Renal pelvis (tissue), 1 donor: ENCODE measurements at regions not wholly inside any gene's neighbourhood (a gene's known extent, or its start where the extent isn't known, plus 50 kb on each side); places are given as distances from the start of the nearest gene placed in this dataset.
"Not testable (repeated sequence)": the region's sequence is repeated elsewhere in the genome, so short reads cannot be mapped to it uniquely, and the experiment has no call there.

Experiments used
- DNase-seq: peaks from one replicate; pipeline ENCODE4 v3.0.0-alpha.2; 2013

DNA sequence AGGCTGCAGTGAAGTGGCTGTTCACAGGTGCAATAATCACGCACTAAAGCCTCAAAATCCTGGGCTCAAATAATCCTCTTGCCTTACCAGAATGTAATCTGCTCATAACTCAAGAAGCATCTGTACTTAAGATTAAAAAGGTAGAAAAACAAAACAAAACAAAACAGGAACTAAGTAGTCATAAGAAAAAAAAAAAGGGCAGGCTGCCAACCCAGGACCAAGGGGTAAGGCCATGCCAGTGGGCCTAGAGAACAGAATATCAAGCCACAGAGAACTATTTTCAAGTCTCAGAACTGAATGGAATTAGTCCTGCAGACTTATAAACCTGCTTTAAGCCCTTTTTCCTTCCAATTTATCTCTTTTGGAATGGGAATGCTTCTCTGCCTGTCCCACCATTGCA, 64.8 kb upstream of the TBC1D3K start:
- DNase-seq = no peak

DNA sequence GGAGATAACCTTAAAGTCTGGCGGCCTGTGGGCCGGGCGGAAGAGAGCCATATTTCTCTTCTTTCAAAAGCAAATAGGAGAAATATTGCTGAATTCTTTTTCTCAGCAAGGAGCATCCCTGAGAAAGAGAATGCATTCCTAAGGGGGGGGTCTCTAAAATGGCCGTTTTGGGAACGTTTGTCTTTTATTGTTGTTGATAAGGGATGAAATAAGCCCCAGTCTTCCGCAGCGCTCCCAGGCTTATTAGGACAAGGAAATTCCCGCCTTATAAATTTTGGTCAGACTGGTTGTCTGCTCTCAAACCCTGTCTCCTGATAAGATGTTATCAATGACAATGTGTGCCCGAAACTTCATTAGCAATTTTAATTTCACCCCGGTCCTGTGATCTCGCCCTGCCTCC, 65.8 kb upstream of the TBC1D3K start:
- DNase-seq = not testable (repeated sequence)

DNA sequence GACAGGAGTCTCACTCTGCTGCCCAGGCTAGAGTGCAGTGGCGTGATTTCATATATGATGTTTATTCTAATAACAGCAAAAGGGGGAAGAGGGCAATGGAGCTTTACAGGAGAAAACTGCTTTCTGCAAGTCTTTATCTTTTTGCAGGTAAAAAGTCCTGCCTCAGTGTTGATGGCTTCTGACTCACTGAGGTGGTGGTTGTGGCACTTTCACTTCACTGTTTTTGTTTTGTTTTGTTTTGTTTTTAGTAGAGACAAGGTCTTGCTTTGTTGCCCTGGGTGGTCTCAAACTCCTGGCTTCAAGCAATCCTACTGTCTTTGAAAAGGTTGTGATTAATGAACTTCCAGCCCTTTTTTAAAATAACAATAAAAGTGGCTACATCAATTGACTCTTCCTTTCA, 68.0 kb upstream of the TBC1D3K start:
- DNase-seq = no peak

DNA sequence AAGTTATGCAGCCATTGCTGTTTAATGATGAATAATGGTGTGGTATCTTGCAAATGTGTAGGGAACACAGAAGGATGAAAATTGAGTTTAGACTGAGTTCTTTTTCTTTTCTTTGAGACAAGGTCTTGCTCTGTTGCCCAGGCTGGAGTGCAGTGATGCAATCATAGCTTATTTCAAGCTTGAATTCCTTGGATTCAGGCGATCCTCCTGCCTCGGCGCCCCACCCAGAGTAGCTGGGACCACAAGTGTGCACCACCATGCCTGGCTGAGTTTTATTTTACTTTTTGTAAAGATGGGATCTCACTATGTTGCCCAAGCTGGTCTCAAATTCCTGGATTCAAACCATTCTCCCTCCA, 74.6 kb upstream of the TBC1D3K start:
- DNase-seq = no peak

DNA sequence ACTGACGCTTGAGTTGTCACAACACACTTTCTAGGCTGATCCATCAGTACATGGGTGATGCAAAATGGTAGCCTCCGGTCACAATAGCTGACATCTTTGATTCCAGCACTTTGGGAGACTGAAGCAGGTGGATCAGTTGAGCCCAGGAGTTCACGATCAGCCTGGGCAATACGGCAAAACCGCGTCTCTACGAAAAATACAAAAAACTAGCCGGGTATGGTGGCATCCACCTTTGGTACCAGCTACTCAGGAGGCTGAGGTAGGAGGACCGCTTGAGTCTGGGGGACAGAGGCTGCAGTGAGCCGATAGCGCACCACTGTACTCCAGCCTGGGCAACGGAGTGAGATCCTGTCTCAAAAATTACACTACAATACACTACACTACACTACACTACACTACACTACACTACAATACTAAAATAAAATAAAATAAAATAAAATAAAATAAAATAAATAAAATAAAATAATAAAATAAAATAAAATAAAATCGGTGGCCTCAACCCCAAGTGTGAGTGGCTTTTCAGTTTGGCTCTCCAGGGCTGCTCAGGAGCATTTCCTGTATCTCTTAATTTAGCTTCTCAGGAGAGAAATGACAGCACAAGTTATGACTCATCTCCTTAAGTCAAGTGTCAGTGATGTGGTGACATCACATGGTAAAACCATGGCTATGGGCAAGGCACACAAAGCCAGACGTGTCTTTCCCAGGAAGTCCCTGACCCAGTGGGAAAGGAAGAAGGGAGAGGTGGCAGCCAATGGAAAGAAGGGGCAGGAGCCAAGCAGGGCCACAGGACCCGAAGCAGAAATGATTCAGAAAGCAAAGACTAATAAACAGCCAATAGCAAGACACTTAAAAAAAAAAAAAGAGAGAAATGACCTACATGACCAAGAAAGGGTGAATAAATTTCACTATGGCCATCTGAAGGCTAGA, 75.3 kb upstream of the TBC1D3K start:
- DNase-seq = no peak

DNA sequence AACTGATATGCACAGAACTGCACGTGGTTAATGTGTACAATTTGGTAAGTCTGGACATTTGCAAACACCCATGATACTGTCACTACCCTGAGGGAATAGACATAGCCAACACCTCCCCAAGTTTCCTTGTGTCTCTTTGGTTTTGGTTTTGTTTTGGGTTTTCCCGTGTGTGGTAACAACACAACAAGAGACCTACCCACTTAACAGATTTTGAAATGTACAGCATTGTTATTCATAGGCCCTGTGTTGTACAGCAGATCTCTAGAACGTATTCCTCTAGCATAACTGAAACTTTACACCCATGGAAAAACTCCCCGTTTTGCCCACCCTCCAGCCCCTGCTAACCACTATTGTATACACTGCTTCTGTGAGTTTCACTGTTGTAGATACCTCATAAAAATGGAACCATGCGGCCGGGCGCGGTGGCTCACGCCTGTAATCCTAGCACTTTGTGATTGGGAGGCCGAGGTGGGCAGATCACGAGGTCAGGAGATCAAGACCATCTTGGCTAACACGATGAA, 76.3 kb upstream of the TBC1D3K start:
- no peak for DNase-seq

DNA sequence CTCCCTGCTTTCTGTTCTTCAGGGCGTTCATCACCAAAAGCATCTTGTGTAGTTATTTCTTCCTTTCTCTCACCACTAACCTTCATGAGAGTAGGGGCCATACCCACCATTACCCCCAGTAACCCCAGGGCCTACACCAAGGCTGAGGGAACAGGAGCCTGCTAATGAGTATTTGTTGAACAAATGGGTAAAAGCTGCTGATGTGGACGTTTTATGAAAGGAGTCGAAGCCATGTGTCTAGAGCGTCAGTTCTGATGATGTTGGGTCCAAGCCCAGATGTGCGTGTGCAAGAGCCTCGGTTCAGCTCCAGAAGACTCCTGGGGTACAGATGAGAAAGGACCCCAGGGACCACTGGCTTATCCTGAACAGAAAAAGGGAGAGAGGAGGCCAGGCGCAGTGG, 77.1 kb upstream of the TBC1D3K start:
- DNase-seq = no peak

DNA sequence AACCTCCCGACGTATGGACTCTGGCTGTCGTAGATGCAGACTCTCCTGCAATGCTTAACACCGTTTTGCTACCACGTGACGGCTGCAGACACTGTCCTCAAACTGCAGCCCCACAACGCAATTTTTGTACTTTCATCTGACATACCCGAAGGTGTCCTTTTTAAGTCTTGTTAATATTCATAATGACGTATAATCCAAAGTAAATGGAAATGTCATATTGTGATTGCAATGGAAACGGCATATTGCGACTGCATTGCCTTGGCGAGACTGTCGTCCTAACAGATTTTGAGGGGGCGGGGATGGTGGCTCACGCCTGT, 79.3 kb upstream of the TBC1D3K start:
- DNase-seq = no peak

DNA sequence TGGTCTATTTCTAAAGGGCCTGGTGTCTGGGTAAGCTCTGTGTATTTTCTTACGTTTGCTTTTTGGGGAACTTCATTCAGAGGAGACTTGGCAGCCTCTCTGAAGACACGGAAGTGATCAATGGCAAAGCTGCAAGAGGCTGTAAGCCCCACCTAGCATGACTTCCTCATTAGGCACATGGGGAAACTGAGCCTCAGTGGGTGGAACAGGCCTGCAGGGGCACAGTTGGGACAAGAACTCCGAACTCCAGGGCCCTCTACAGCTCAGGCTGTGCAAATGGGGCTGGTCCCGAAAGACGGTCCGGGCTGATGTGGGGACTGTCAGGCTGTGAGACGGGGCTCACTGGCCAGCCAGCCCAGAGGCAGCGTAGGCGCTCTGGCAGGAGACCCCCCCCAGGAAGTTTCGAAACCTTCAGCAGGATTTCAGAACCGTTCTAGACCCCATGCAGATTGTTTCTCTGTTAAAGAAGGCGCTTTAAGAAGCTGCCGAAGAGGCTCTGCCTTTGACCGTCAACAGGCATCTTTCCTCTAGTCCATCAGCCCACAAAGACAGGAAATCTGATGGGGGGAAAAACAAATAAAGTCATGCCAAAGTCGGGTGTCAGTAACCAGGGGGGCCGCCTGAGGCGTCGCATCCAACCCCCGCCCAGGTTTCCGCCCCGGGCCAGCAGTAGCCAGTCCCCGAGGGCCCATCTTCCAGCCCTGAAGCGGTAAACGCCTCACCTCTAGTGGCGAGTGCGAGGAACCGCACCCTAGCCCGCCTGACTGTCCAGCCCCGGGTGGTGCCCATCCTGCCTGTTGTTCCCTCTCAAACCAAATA, 79.8 kb upstream of the TBC1D3K start:
- DNase-seq = no peak

DNA sequence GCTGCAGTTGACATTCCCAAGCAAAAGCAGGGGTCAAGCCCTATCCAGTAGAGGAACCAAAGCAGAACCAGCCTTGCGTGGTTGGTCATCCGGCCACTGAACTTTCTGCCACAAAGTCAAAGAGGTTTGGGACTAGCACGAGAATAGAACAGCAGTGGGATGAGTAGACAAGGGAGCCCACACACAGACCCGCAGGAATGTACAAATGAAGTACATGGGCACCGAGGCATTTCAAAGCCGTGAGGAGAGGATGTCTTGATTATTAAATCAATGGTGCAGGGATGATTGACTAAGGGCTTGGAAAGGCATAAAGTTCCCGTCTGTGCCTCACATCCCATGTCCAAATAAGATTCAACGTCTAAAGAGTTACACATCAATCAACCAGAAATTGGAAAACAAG, 81.8 kb upstream of the TBC1D3K start:
- peak; percentile 38 for DNase-seq

DNA sequence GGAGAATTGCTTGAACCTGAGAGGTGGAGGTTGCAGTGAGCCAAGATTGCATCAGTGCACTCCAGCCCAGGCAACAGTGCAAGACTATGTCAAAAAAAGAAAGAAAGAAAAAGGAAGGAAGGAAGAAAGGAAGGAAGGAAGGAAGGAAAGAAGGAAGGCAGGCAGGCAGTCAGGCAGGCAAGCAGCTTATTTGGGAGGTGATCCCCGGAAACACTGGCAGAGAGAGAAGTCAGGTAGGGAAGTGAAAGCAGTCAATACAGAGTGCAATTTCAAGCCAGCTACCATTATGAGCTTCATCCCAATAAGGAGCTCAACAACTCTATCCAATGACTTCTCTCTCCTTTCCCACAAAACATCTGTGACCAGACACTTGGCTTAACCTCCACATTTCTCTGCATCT, 83.0 kb upstream of the TBC1D3K start:
- DNase-seq = no peak

DNA sequence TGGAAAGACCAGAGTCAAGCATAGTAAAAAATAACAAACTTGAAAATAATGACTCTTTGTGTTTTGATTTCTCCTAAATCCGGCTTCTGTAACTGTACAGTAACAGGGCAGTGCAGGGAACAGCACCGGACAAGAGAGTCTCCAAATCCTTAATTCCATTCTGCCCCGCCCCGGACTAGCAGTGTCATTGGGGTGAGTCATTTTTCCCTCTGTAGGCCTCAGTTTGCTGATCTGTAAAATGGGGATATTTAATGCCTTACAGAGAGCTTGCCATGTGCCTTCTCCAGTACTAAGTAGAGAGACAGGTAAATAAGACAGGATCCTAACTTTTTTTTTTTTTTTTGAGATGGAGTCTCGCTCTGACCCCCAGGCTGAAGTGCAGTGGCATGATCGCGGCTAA, 83.6 kb upstream of the TBC1D3K start:
- DNase-seq = no peak

DNA sequence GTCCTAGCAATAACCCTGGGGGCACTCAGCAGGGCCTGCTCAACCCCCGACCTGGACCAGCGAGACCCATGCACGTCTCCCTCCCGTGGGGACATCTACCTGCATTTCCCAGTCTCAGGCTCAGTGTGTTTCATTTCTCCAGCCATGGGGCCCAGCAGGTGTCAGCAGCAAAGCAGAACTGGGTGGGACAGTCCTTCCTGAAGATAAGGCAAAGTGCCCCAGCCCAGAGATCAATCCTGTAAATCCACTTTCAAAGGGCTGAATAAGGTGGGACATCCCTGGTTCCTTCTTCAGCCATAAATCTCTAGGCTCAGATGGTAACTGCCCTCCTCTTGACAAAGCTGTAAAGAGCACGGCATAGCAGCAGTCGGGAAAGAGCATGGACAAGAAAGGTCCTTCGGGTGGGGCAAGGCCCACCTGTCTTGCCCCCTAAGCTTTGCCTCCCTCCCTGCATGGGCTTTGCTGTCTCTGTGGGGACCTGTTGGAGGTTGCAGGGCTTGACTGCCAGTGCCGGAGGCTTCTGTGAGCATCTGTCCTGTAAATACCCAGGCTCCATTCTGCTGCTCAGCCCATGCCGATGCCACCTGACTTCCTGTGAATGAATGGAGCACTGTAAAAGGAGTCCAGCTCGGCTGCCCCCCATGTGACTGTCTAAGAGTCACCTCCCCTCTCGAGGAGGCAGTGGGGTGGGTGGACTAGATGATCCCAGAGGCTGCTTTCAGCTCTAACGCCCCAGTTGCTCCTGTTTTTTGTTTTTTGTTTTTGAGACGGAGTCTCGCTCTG, 84.8 kb upstream of the TBC1D3K start:
- DNase-seq = no peak

DNA sequence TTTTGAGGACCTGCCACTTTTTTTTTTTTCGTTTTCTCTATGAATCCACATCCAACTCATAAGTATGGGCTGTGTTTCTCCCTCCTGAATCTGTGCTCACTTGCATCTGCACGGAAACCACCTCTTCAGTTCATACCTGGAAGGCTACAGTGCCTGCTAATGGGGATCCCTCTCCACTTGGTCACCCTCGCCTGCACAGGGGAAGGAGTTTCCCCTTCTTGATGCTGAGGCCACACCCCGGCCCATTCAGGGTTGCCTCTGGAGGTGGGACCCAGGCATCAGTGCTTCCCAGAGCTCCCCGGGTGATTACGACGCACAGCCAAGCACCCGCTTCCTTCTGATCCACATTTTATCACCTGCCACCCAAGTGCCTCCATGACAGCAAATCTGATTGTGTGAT, 85.9 kb upstream of the TBC1D3K start:
- no peak for DNase-seq

DNA sequence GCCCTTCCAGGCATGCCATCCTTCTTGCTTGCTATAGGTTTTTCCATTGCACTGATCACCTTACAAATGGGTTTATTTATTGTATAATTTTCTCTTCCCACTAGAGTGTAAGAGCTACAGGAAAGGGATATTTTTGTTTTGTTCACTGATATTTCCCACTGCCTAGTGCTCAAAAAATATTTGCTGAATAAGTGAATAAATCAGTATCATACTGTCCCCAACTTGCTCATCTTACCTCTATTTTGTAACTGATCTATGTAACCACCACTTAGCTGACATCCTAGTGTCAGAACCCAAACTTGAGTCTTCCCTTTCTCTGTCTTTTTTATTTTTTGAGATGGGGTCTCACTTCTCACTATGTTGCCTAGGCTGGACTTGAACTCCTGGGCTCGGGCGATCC, 87.6 kb upstream of the TBC1D3K start:
- DNase-seq = no peak

DNA sequence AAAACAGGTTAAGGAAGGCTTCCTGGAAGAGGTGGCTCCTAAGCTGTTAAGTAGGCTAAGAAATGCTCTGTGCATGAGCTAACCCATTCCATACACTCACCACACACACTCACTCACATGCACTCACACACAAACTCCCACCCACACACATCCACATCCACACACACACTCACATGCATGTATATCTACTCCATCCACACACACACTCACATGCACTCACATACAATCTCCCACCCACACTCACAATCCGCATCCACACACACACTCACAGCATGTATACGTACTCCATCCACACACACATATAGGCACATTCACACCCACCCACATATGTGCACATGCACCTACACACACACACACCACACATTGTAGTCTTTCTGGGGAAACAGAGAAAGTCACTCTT, 89.3 kb upstream of the HNF1B start:
- no peak for DNase-seq

DNA sequence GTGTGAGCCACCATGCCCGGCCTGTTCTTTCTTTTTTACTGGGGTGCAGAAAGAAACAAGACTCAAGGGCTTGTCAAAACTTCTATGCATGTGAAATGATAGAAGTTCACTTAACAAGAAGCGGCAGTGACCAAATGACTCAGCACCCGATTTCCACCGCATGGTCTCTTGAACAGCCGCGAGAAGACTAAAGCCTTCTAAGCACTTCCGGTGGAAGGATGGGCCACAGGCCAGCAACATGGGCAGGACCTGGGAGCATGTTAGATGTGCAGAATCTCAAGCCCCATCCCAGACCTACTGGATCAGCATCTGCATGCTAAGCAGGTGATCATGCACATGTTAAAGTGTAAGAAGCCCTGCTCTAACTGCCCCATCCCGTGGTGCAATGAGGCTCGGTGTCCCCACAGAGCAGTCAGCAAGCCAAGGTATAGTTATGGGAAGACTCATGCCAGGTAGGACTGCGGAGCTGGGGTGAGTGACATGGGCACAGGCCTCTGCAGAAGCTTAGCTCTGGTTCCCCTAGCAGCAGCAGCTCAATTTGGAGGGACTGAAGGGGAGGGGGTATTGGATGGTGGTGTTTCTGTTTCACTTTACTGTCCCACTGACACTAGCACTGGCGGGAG, 88.5 kb upstream of the HNF1B start:
- no peak for DNase-seq

DNA sequence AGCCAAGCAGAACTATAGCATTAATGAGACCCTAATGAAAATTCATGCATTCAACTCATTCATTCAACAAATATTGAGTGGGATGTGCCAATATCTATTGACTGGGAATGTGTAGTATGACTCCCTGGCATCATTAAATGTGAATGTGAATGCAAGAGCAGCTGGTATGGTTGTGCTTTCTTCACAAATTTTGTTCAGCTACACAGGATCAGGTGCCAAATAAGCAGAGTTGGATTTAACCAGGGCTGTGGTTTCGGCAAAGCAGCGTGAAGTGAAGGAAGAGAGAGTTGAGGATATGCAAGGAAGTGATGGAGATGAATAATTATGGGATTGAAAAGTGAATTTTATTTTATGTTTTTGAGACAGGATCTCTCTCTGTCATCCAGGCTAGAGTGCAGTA, 87.1 kb upstream of the HNF1B start:
- DNase-seq = no peak

DNA sequence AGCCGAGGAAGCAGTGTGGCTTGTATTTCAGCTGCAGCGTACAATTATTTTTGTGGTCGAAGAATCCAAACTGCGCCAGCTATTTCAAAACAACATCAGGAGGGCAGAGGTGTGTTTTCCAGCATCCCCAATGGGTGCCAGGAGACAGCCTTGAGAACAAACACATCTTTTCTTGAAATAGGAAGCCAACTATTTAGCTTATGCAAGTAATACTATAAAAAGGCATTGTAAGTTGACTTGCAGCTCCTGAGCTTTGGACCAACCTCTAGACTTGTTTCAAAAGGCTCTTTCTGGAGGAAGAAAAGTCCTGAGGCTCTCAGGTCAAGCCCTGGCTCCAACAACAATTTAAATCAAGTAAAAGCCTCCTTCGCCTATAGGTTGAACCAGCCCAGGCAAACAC, 86.6 kb upstream of the HNF1B start:
- DNase-seq = no peak

DNA sequence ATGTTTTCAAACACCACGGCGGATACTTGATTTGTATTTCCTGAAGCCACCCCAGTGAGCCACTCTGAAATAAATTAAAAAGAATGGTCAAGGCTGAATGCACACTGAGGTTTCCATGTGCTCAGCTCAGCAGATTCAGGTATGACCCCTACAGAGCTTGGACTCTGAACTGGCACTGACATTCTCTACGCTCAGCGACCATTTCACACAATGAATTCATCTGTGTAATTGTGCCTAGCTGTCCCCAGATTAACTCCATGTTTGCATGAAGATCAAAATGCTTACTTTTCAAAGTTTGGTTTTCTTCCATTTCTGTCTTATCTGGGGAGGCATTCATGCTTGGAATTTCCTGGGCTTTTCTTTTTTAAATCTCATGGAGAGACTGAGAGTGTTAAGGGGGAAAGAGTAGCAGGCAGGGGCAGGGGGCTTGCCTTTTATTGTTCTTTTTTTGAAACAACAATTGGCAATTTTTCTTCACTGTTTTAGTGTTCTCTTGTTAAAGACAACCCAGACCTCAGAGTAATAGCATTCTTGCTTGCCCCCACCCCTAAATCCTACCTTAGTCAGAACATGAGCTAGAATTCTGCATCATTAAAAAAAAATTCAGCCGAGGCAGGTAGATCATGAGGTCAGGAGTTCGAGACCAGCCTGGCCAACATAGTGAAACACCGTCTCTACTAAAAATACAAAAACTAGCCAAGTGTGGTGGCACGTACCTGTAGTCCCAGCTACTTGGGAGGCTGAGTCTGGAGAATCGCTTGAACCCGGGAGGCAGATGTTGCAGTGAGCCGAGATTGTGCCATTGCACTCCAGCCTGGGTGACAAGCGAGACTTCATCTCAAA, 85.5 kb upstream of the HNF1B start:
- DNase-seq = peak; percentile 73

DNA sequence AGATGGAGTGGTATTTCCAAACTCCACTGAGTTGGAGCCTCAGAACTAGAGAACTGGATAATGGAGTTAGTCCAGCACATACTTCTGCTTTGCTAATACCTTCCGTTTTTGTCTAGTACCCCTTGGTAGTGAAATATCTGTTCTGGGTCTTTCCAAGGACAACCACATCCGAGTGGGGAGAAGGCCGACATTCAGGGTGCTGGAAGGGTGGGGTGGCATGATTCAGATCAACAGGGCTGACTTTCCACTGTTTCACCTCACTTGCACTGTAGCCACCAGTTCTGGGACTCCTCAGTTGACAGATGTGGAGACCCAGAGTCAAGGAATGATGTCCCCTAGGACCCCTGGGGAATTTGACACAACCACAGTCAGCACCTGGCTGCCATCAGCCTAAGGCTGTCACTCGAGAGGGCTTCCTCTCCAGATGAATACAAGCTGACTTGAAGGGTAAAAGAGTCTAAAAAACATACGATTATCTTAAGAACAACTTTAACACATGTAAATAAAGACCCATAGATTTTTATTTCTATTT, 84.8 kb upstream of the HNF1B start:
- DNase-seq = no peak
